ENCODE measurements at regions not wholly inside any gene's neighbourhood (a gene's known extent, or its start where the extent isn't known, plus 50 kb on each side); places are given as distances from the start of the nearest gene placed in this dataset.

GRCh38 chr4:123748806-123749205, 352.2 kb downstream of the SPRY1 start:
- TF ChIP-seq, protein P1, sequence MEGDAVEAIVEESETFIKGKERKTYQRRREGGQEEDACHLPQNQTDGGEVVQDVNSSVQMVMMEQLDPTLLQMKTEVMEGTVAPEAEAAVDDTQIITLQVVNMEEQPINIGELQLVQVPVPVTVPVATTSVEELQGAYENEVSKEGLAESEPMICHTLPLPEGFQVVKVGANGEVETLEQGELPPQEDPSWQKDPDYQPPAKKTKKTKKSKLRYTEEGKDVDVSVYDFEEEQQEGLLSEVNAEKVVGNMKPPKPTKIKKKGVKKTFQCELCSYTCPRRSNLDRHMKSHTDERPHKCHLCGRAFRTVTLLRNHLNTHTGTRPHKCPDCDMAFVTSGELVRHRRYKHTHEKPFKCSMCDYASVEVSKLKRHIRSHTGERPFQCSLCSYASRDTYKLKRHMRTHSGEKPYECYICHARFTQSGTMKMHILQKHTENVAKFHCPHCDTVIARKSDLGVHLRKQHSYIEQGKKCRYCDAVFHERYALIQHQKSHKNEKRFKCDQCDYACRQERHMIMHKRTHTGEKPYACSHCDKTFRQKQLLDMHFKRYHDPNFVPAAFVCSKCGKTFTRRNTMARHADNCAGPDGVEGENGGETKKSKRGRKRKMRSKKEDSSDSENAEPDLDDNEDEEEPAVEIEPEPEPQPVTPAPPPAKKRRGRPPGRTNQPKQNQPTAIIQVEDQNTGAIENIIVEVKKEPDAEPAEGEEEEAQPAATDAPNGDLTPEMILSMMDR (IDR thresholded peaks at IDR 0.05), result no peak
- TF ChIP-seq POLR2A (IDR thresholded peaks at IDR 0.05) (no peak), POLR2AphosphoS5 (IDR thresholded peaks at IDR 0.05) (no peak), EP300 (IDR thresholded peaks at IDR 0.05) (no peak)

Data from sigmoid colon (tissue), 4 donors.